ENCODE measurements at regions not wholly inside any gene's neighbourhood (a gene's known extent, or its start where the extent isn't known, plus 50 kb on each side); places are given as distances from the start of the nearest gene placed in this dataset.

DNA sequence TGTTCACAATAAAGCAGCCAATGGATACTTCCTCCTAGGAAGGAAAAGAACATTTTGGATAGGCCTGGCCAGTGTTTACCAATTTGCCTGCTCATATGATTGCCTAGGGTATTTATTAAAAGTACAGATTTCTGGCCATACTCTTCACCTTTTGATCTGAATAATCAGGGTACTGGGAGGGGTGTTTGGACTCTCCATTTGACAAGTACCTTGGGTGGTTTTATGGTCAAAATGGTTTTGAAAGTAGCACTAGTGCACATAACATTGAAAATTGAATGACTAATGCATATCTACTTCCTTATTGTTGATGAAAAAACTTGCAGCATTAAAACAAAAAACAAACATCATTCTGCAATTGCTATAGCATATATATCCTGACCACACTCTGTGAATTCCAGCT, 333.3 kb upstream of the CDH2 start (continued):
- TF ChIP-seq, protein P1, sequence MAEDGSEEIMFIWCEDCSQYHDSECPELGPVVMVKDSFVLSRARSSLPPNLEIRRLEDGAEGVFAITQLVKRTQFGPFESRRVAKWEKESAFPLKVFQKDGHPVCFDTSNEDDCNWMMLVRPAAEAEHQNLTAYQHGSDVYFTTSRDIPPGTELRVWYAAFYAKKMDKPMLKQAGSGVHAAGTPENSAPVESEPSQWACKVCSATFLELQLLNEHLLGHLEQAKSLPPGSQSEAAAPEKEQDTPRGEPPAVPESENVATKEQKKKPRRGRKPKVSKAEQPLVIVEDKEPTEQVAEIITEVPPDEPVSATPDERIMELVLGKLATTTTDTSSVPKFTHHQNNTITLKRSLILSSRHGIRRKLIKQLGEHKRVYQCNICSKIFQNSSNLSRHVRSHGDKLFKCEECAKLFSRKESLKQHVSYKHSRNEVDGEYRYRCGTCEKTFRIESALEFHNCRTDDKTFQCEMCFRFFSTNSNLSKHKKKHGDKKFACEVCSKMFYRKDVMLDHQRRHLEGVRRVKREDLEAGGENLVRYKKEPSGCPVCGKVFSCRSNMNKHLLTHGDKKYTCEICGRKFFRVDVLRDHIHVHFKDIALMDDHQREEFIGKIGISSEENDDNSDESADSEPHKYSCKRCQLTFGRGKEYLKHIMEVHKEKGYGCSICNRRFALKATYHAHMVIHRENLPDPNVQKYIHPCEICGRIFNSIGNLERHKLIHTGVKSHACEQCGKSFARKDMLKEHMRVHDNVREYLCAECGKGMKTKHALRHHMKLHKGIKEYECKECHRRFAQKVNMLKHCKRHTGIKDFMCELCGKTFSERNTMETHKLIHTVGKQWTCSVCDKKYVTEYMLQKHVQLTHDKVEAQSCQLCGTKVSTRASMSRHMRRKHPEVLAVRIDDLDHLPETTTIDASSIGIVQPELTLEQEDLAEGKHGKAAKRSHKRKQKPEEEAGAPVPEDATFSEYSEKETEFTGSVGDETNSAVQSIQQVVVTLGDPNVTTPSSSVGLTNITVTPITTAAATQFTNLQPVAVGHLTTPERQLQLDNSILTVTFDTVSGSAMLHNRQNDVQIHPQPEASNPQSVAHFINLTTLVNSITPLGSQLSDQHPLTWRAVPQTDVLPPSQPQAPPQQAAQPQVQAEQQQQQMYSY (CRISPR knock-in tag; IDR thresholded peaks at IDR 0.05), result no peak
- no peak for TF ChIP-seq SIN3B (IDR thresholded peaks at IDR 0.05; ENCODE audit: low read length)
- no peak for TF ChIP-seq MEF2D (CRISPR knock-in tag; IDR thresholded peaks at IDR 0.05)
- no peak for TF ChIP-seq ETV6 (CRISPR knock-in tag; conservative IDR thresholded peaks at IDR 0.05)
- TF ChIP-seq GABPA (IDR thresholded peaks at IDR 0.05; ENCODE audit: low read depth, low read length), result no peak
- no peak for TF ChIP-seq GABPA (CRISPR knock-in tag; IDR thresholded peaks at IDR 0.05; ENCODE audit: low read depth)
- TF ChIP-seq, protein P2, sequence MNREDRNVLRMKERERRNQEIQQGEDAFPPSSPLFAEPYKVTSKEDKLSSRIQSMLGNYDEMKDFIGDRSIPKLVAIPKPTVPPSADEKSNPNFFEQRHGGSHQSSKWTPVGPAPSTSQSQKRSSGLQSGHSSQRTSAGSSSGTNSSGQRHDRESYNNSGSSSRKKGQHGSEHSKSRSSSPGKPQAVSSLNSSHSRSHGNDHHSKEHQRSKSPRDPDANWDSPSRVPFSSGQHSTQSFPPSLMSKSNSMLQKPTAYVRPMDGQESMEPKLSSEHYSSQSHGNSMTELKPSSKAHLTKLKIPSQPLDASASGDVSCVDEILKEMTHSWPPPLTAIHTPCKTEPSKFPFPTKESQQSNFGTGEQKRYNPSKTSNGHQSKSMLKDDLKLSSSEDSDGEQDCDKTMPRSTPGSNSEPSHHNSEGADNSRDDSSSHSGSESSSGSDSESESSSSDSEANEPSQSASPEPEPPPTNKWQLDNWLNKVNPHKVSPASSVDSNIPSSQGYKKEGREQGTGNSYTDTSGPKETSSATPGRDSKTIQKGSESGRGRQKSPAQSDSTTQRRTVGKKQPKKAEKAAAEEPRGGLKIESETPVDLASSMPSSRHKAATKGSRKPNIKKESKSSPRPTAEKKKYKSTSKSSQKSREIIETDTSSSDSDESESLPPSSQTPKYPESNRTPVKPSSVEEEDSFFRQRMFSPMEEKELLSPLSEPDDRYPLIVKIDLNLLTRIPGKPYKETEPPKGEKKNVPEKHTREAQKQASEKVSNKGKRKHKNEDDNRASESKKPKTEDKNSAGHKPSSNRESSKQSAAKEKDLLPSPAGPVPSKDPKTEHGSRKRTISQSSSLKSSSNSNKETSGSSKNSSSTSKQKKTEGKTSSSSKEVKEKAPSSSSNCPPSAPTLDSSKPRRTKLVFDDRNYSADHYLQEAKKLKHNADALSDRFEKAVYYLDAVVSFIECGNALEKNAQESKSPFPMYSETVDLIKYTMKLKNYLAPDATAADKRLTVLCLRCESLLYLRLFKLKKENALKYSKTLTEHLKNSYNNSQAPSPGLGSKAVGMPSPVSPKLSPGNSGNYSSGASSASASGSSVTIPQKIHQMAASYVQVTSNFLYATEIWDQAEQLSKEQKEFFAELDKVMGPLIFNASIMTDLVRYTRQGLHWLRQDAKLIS (CRISPR knock-in tag; IDR thresholded peaks at IDR 0.05), result no peak

DNA sequence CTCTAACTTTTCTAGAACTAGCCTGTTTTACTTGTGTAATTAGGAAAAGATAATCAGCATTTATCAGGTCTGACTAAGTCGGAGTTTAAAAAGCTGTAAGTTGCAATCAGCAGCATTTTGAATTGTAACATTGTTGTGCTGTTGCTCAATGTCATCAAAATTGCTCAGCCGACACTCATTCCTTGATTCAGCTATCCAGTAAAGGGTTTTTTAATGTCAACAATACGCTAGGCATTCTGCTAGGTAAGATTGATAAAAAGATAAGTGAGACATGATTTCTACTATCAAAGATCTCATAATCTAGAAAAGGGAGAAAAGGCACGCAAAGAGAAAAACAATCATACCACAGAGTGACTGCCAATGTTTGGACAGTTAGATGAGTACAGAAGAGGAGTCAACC, 327.1 kb upstream of the CDH2 start:
- H3K4me3 ChIP-seq (replicated peaks in 1 of 3; ENCODE audit: insufficient read depth in 1 of 3, low read depth in 2 of 3, low read length in 3 of 3), result no peak overlapping the region
- FAIRE-seq (no peak), DNase-seq (ENCODE audit: low spot score) (no peak), ATAC-seq (no peak)
- no peak overlapping the region for H3K9ac ChIP-seq (ENCODE audit: insufficient read depth, low read depth, low read length)
- no peaks in the 10 kb centered on the region for H3K27me3 ChIP-seq (ENCODE audit: control insufficient read depth in 1 of 2, insufficient read depth in 2 of 2, low read length in 2 of 2)
- no peaks in the 10 kb centered on the region for H3K79me2 ChIP-seq (ENCODE audit: insufficient read depth, low read length)
- intact Hi-C loops (cut with micrococcal nuclease; ENCODE audit: unreplicated experiment) (no loop called here), in situ Hi-C loops (cut with HindIII; ENCODE audit: extremely low pct_ligation_motif_present, low pct_unique_long_range_greater_than_20kb) (no loop called here)
- POLR2A ChIA-PET, result no interaction called here
- CTCF ChIA-PET (ENCODE audit: low intra/inter-chr PET ratio, low total read pairs), result no interaction called here
- 7% methylated on average over 4 of the region's 4 CpGs for WGBS (ENCODE audit: low lambda C conversion rate)
- no peak overlapping the region for H2AFZ ChIP-seq (ENCODE audit: low read length)
- no TSS peak for BruUV-seq (replicated peaks)
- H3K27ac ChIP-seq (ENCODE audit: extremely low read length, insufficient read depth, low read length), result no peak overlapping the region
- H4K20me1 ChIP-seq (ENCODE audit: insufficient read depth, low read length), result no peaks in the 10 kb centered on the region
- no peak overlapping the region for H3K4me2 ChIP-seq (ENCODE audit: low read depth, low read length)
- H3K36me3 ChIP-seq (replicated peaks in 1 of 2; ENCODE audit: control insufficient read depth in 1 of 2, insufficient read depth in 2 of 2, low read length in 2 of 2), result no peaks in the 10 kb centered on the region
- no peaks in the 10 kb centered on the region for H3K4me1 ChIP-seq (ENCODE audit: insufficient read depth, low read length)
- TF ChIP-seq HES4 (CRISPR knock-in tag; IDR thresholded peaks at IDR 0.05; ENCODE audit: borderline replicate concordance), result no peak
- no peak for TF ChIP-seq FOXA3 (CRISPR knock-in tag; IDR thresholded peaks at IDR 0.05)
- TF ChIP-seq, protein P3, sequence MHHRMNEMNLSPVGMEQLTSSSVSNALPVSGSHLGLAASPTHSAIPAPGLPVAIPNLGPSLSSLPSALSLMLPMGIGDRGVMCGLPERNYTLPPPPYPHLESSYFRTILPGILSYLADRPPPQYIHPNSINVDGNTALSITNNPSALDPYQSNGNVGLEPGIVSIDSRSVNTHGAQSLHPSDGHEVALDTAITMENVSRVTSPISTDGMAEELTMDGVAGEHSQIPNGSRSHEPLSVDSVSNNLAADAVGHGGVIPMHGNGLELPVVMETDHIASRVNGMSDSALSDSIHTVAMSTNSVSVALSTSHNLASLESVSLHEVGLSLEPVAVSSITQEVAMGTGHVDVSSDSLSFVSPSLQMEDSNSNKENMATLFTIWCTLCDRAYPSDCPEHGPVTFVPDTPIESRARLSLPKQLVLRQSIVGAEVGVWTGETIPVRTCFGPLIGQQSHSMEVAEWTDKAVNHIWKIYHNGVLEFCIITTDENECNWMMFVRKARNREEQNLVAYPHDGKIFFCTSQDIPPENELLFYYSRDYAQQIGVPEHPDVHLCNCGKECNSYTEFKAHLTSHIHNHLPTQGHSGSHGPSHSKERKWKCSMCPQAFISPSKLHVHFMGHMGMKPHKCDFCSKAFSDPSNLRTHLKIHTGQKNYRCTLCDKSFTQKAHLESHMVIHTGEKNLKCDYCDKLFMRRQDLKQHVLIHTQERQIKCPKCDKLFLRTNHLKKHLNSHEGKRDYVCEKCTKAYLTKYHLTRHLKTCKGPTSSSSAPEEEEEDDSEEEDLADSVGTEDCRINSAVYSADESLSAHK (CRISPR knock-in tag; IDR thresholded peaks at IDR 0.05; ENCODE audit: borderline replicate concordance), result no peak
- TF ChIP-seq MIXL1 (CRISPR knock-in tag; IDR thresholded peaks at IDR 0.05), result no peak
- no peak for TF ChIP-seq NCOA5 (CRISPR knock-in tag; IDR thresholded peaks at IDR 0.05)
- TF ChIP-seq, protein P4, sequence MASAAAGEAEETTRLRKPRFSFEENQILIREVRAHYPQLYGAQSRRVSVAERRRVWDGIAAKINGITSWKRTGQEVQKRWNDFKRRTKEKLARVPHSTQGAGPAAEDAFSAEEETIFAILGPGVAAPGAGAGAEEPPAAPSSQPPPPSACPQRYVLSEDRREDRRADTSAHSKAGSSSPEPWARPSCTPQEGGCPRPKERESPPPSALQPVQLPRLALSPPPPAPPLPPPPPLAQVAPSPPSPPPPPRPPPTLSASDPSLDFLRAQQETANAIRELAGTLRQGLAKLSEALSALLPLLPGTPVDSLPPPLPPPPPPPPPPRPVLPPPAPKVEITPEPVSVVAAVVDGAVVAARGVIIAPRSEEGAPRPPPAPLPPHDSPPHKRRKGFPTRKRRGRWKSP (CRISPR knock-in tag; IDR thresholded peaks at IDR 0.05), result no peak
- no peaks in the 10 kb centered on the region for H3K9me3 ChIP-seq (ENCODE audit: low read length)
